GM19328 (cell line): ENCODE measurements at regions not wholly inside any gene's neighbourhood (a gene's known extent, or its start where the extent isn't known, plus 50 kb on each side); places are given as distances from the start of the nearest gene placed in this dataset.
"Not testable (repeated sequence)": the region's sequence is repeated elsewhere in the genome, so short reads cannot be mapped to it uniquely, and the experiment has no call there.

Experiments
- ATAC-seq: cut with Tn5 transposase; IDR thresholded peaks from one replicate; pipeline ENCODE4 v1.9.1; 2021; ENCODE audit warnings: mild to moderate bottlenecking, moderate library complexity; ENCODE audit not compliant: unreplicated experiment

DNA sequence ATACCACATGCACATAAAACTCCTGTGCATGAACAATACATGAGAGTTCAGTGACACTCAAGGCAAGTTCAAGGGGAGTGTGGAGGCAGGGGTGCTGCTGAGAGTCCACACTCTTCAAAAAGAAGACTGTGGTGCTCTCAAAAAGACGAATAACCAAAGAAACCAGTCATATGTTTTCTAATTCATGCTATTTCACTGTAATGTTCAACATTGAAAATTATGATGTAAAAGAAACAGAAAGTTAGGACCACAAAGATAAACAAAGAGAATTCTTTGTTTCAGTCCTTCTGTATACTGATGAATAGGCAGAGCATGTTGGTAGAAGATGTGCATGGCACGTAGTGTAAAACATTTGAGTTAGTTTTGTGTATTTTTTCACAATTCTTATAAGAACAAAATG is 864.2 kb upstream of the LRATD1 start:
- ATAC-seq, result no peak

- no peak for ATAC-seq
These were observed 862.2 kb upstream of the LRATD1 start for GRCh38 chr2:13770279-13770678.

DNA sequence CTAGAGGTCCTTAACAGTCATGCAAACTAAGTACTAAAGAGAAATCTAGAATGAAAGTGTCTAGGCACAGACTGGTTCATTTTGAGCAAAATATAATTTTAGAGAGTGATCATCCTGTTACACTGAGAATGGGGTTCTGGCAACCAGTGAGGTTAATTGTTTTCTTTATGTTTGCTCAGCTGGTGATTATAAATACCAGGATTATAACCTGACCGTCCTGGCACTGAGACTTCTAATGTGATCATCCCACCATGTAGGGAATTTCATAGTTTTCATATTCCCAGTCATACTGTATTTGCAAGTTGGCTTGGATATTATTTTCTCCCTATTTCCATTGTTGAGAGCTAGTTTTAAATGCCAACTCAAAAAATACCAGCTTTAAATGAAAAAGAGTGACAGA is 852.5 kb upstream of the LRATD1 start:
- ATAC-seq, result no peak

- ATAC-seq, result no peak
These were observed 841.4 kb upstream of the LRATD1 start for GRCh38 chr2:13791019-13791547.

- ATAC-seq, result no peak
These were observed 826.0 kb upstream of the LRATD1 start for GRCh38 chr2:13806539-13806938.

DNA sequence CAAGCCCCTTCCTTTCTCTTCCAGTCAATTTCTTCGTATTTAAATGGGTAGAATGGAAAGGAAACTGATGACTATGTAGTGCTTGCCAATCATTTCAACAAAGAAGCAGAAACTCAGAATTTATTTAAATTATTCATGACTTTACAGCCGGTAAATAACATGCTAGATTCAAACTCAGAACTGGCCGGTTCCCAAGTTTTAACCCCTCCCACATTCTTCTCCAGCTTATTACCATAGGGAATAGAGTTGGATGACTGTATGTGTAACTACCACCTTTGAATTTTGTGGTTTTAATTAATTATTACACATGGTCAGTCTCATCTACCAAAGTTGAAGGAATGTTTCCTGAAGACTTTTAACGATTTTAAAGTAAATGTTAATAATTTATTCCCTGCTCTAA is 819.3 kb upstream of the LRATD1 start:
- ATAC-seq, result no peak

DNA sequence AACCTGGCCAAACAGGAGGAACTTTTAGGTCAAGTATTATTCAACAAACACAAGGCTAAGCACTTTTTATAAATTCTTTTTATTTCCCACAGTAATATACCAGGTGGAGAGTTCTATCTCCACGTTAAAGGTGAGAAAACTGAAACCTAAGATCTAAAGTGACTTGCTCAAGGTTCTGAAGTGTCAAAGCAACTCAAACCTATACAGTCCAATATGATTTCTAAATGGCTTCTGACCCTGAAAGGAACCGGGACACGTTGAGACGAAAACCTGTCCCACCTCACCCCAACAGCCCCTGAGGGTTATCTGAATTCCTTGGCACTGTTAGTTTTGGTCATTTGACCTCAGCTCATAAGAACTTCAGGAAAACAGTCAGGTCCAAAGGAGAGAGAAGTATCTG is 814.5 kb upstream of the LRATD1 start:
- no peak for ATAC-seq

GRCh38 chr2:13819896-13820295 is 812.6 kb upstream of the LRATD1 start:
- ATAC-seq, result no peak

GRCh38 chr2:13821255-13821880 is 811.1 kb upstream of the LRATD1 start:
- no peak for ATAC-seq

GRCh38 chr2:13822365-13822764 is 810.2 kb upstream of the LRATD1 start:
- no peak for ATAC-seq

DNA sequence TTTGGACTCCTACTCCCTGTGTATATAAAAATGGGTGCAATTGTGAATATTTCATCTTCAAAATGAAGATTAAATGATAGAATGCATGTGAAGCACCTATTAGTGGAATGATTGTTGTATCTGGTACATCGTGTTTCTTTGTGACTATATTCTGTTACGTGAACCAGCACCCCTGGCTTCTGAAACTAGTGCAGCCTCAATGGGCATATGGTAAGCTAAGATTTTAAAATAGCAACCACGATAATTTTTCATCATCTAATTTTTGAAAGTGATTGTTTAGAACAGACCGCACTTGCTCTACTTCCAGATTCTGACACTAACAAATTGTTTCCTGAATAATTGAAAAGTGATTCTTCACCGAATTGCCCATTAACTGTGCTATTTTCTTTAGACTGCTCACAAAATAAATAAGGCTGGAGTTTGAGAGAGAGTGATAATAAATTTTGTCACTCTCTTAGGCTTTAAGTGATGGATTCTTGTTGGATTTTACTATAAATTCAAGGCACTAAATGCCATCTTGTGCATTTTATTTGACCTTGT is 806.1 kb upstream of the LRATD1 start:
- no peak for ATAC-seq

DNA sequence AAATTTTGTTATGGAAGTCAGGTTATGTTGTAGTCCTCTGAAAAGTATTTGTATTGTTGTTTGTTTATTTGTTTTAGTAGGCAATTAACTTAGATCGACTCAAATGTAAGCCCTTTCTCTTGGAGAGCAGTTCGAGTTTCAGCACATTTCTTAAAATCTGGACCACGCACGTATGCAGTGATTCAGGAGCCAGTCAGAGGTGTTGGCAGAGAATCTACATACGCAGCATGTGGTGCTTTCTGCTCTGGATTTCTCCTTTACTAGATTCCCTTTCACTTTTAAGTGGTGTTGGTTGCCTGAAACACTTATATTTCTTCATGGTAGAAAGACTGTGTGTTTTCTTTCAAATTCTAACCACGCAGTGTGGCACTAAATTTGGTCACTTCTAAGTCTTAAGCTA is 773.9 kb upstream of the LRATD1 start:
- no peak for ATAC-seq

- ATAC-seq, result not testable (repeated sequence)
These were observed 764.2 kb upstream of the LRATD1 start for GRCh38 chr2:13868275-13868674.

- no peak for ATAC-seq
These were observed 756.0 kb upstream of the LRATD1 start for GRCh38 chr2:13876491-13877037.

DNA sequence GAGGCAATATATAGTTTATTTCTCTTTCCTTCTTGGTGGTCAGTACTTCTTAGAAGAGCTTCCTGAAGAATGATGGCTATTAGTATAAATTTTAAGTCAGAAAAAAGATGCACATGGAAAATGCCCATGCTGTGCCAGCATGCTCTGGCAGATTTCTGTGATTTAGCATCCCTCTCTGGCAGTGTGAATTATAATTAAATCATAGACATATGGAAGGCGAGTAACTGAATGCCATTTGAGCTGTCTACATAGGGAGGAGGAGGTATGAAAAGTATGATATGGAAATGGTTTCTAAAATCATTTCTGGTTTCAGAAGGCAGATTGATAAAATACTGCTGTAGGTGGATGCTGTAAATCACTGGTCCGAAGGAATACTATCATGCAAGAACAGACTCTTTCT is 754.9 kb upstream of the LRATD1 start:
- no peak for ATAC-seq

DNA sequence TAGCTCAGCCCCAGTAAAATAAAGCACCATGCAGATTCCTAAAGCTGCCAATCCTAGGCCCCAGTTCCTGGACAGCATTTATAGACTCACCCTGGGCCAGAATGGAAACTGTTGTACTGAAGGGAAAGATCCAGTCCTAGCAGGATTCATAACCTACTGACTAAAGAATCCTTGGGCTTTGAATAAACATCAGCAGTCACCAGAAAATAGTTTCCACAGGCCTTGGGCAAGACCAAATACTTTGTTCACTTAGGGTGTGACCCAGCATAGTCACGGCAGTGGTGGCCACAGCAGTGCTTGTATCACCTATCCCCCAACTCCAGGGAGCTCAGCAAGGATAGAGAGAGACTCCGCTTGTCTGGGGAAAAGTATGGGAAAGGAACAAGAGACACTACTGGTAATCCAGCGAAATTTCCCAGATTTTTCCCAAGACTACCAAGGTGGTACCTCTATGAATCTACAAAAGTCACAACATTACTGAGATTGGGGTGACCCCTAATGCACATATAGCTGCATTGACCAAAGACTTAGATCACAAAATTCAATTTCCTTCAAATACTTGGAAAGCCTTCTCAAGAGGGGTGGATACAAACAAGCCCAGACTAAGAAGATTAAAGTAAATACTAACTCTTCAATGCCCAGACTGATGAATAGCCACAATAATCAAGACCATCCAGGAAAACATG is 748.1 kb upstream of the LRATD1 start:
- no peak for ATAC-seq

GRCh38 chr2:13901526-13901925 is 731.0 kb upstream of the LRATD1 start:
- no peak for ATAC-seq

DNA sequence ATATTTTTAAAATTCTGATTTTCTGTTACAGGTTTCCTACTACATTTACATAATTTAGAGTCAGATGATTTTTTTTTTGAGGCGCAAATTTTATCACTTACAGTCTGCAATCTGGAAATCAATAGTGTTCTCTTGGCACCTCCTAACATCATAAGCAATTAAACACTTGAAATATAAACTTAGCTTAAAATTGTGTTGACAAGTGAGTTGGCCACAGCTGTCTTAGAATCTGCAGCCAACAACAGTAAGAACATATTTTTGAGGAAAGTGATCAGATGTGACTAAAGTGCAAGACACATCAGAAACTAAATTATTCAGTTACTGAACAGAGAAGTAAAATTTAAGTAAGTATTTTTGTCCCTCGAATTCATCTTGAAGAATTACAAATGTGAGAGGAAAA is 726.7 kb upstream of the LRATD1 start:
- ATAC-seq, result no peak

GRCh38 chr2:13916066-13916465 is 716.5 kb upstream of the LRATD1 start:
- no peak for ATAC-seq

- no peak for ATAC-seq
These were observed 714.6 kb upstream of the LRATD1 start for GRCh38 chr2:13917958-13918357.

DNA sequence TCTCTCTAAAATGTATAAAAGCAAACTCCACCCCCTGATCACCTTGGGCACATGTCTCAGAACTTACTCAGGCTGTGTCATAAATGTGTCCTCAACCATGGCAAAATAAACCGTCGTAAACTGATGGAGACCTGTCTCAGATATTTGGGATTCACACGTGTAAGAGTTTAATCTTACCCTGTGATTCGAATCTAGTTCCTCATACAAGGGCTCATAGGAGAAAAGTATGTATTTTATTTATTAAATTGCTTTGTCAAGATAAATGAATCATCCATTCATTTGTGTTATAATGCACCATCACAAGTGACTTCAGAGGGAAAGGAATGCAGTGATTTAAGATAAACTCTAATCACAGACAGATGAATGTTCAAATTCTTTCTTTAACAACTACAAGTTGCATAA is 712.5 kb upstream of the LRATD1 start:
- ATAC-seq, result no peak

DNA sequence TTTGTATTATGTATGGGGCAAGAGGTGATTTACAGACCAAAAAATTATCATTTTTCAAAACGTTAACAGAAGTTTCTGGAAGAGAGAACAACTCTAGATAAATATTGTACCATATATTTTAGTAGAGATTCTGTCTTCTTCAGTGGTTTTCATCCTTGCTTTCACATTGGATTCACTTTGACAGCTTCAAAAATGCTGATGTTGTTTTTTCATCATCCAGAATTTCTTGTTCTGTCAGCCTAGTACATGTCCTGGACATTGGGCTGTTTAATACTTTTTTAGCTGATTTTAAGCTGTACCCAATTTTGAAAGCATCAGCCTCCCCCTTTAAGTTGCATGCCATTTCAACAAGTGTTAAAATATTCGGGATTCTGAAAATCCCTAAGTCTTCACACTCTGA is 711.3 kb upstream of the LRATD1 start:
- no peak for ATAC-seq
